DND-41 (cell line): ENCODE measurements at regions not wholly inside any gene's neighbourhood (a gene's known extent, or its start where the extent isn't known, plus 50 kb on each side); places are given as distances from the start of the nearest gene placed in this dataset.

Experiments
- ATAC-seq: fragments of 200-7000 bp; cut with Tn5 transposase; 3 replicates; pipeline ENCODE4 v1.9.1; 2021; ENCODE audit warnings: low read depth; ENCODE audit not compliant: insufficient read depth
- DNase-seq: peaks from one replicate; pipeline ENCODE4 v3.0.0-alpha.2; 2020
- H2AFZ ChIP-seq: 2 replicates; pipeline ENCODE4 v1.6.0; 2012; ENCODE audit warnings: low read depth, low read length
- H3K27ac ChIP-seq: 2 replicates; pipeline ENCODE4 v1.5.1; 2012; ENCODE audit warnings: low read length, inconsistent platforms
- H3K27me3 ChIP-seq: fragments of 200-600 bp; sonication (generic); 2 replicates; pipeline ENCODE4 v1.6.0; 2012; ENCODE audit warnings: low read length, mild to moderate bottlenecking, inconsistent platforms; ENCODE audit not compliant: insufficient read depth, poor library complexity
- H3K36me3 ChIP-seq: 2 replicates; pipeline ENCODE4 v1.5.1; 2012; ENCODE audit warnings: low read length, inconsistent platforms; ENCODE audit not compliant: insufficient read depth
- H3K4me1 ChIP-seq: 2 replicates; pipeline ENCODE4 v1.5.1; 2012; ENCODE audit warnings: mild to moderate bottlenecking, low read length; ENCODE audit not compliant: insufficient read depth
- H3K4me2 ChIP-seq: 2 replicates; pipeline ENCODE4 v1.6.0; 2012; ENCODE audit warnings: mild to moderate bottlenecking, moderate library complexity, low read length, inconsistent platforms; ENCODE audit not compliant: insufficient read depth
- H3K4me3 ChIP-seq, 2 experiments: fragments of 200-600 bp in 1 of 2; shearing (Covaris generic) in 1 of 2; 2 replicates each; pipeline ENCODE4 v1.5.1; 2012 to 2016; ENCODE audit warnings: inconsistent platforms in 2 of 2, low read length in 2 of 2, mild to moderate bottlenecking in 2 of 2, low read depth in 1 of 2, moderate library complexity in 1 of 2
- H3K79me2 ChIP-seq: 2 replicates; pipeline ENCODE4 v1.6.0; 2012; ENCODE audit warnings: low read length, inconsistent platforms; ENCODE audit not compliant: insufficient read depth
- H3K9ac ChIP-seq: 2 replicates; pipeline ENCODE4 v1.6.0; 2012; ENCODE audit warnings: low read depth, mild to moderate bottlenecking, inconsistent platforms, low read length, moderate library complexity
- H3K9me3 ChIP-seq: 2 replicates; pipeline ENCODE4 v1.5.1; 2012; ENCODE audit warnings: low read length, moderate library complexity, mild to moderate bottlenecking, inconsistent platforms; ENCODE audit not compliant: insufficient read depth, severe bottlenecking
- H4K20me1 ChIP-seq: 2 replicates; pipeline ENCODE4 v1.6.0; 2012; ENCODE audit warnings: low read length; ENCODE audit not compliant: insufficient read depth
- CTCF ChIP-seq: IDR thresholded peaks from 2 replicates; pipeline ENCODE4 v1.5.1; 2012; ENCODE audit warnings: borderline replicate concordance, low read length, moderate library complexity, mild to moderate bottlenecking; ENCODE audit not compliant: poor library complexity, severe bottlenecking; ENCODE audit errors: extremely low read depth
- EZH2 ChIP-seq: IDR thresholded peaks from 3 replicates; pipeline ENCODE4 v1.6.1; 2012; ENCODE audit warnings: borderline replicate concordance, low read depth, mild to moderate bottlenecking, moderate library complexity, low read length, inconsistent platforms; ENCODE audit not compliant: severe bottlenecking

GRCh38 chr4:187235456-187236170 lies 512.0 kb upstream of the FAT1 start:
- Histone ChIP-seq H3K4me3 (no peak overlapping the region), H3K27ac (no peak overlapping the region), H3K27me3 (no peaks in the 10 kb centered on the region), H4K20me1 (no peaks in the 10 kb centered on the region), H3K4me2 (no peak overlapping the region), H3K79me2 (no peaks in the 10 kb centered on the region), H3K9ac (no peak overlapping the region), H3K9me3 (no peaks in the 10 kb centered on the region), H3K36me3 (no peaks in the 10 kb centered on the region), H2AFZ (no peak overlapping the region), H3K4me1 (no peaks in the 10 kb centered on the region)
- no peak for DNase-seq
- TF ChIP-seq CTCF = no peak
- TF ChIP-seq EZH2 = no peak
- no peak for ATAC-seq

GRCh38 chr4:187236209-187236890 lies 512.7 kb upstream of the FAT1 start:
- Histone ChIP-seq H4K20me1 (no peaks in the 10 kb centered on the region), H3K4me2 (no peak overlapping the region), H3K4me3 (no peak overlapping the region), H3K4me1 (no peaks in the 10 kb centered on the region), H2AFZ (no peak overlapping the region), H3K9me3 (no peaks in the 10 kb centered on the region), H3K79me2 (no peaks in the 10 kb centered on the region), H3K27ac (no peak overlapping the region), H3K27me3 (no peaks in the 10 kb centered on the region), H3K9ac (no peak overlapping the region), H3K36me3 (no peaks in the 10 kb centered on the region)
- DNase-seq = no peak
- TF ChIP-seq CTCF = no peak
- no peak for TF ChIP-seq EZH2
- ATAC-seq = no peak

GRCh38 chr4:187238646-187239045 lies 515.0 kb upstream of the FAT1 start:
- ATAC-seq (no peak), DNase-seq (no peak)
- Histone ChIP-seq H3K4me3 (no peak overlapping the region), H3K27ac (no peak overlapping the region), H3K27me3 (no peaks in the 10 kb centered on the region), H3K9me3 (no peaks in the 10 kb centered on the region), H3K79me2 (no peaks in the 10 kb centered on the region), H2AFZ (no peak overlapping the region), H3K9ac (no peak overlapping the region), H4K20me1 (no peaks in the 10 kb centered on the region), H3K4me1 (no peaks in the 10 kb centered on the region), H3K36me3 (no peaks in the 10 kb centered on the region), H3K4me2 (no peak overlapping the region)
- no peak for TF ChIP-seq EZH2
- TF ChIP-seq CTCF = no peak
